CD4-positive, alpha-beta T cell (primary cell): ENCODE measurements at regions not wholly inside any gene's neighbourhood (a gene's known extent, or its start where the extent isn't known, plus 50 kb on each side); places are given as distances from the start of the nearest gene placed in this dataset.
"Not testable (repeated sequence)": the region's sequence is repeated elsewhere in the genome, so short reads cannot be mapped to it uniquely, and the experiment has no call there.

Experiments
- ATAC-seq: fragments of 200-7000 bp; cut with Tn5 transposase; one replicate; pipeline ENCODE4 v1.10.0; 2022; ENCODE audit warnings: mild to moderate bottlenecking; ENCODE audit not compliant: poor library complexity
- CTCF ChIA-PET: fragments of 350-600 bp; sonication (Branson Sonifier 250); formaldehyde crosslinking; loops from one replicate; lab custom pipeline; 2021; ENCODE audit warnings: antibody characterized with exemption, inconsistent platforms; lab: Charles Lee
- POLR2A ChIA-PET: fragments of 350-600 bp; sonication (Branson Sonifier 250); formaldehyde crosslinking; loops from one replicate; lab custom pipeline; 2021; ENCODE audit warnings: antibody characterized with exemption, inconsistent platforms; lab: Charles Lee
- DNase-seq, 14 experiments: peaks; one replicate each; pipeline ENCODE4 v3.0.0-alpha.2; 2013 to 2020; ENCODE audit warnings: mixed read lengths in 2 of 14
- H3K27ac ChIP-seq, 2 donors: one replicate each; pipeline versions ENCODE4 v1.5.1 to v1.7.0; 2013; ENCODE audit warnings: low read length in 2 of 2, low read depth in 1 of 2, mild to moderate bottlenecking in 1 of 2
- H3K27me3 ChIP-seq, 2 experiments: 1 replicate in 1 of 2; 2 replicates in 1 of 2; pipeline versions ENCODE4 v1.6.1 to v1.7.0; 2013; ENCODE audit warnings: low read length in 2 of 2, control low read depth in 1 of 2, mild to moderate bottlenecking in 1 of 2, moderate library complexity in 1 of 2; ENCODE audit not compliant: insufficient read depth in 2 of 2, control insufficient read depth in 1 of 2
- H3K36me3 ChIP-seq: one replicate; pipeline ENCODE4 v1.6.1; 2013; ENCODE audit warnings: low read length, control low read depth; ENCODE audit not compliant: insufficient read depth
- H3K4me1 ChIP-seq: one replicate; pipeline ENCODE4 v1.6.1; 2013; ENCODE audit warnings: low read length, control low read depth; ENCODE audit not compliant: insufficient read depth
- H3K4me3 ChIP-seq: one replicate; pipeline ENCODE4 v1.5.1; 2013; ENCODE audit warnings: mild to moderate bottlenecking, low read length, moderate library complexity
- H3K9me3 ChIP-seq, 2 experiments: 1 replicate in 1 of 2; 2 replicates in 1 of 2; pipeline versions ENCODE4 v1.6.1 to v1.7.0; 2013; ENCODE audit warnings: low read length in 2 of 2, mild to moderate bottlenecking in 2 of 2, control low read depth in 1 of 2, moderate library complexity in 1 of 2; ENCODE audit not compliant: control insufficient read depth in 1 of 2, insufficient read depth in 1 of 2
- H3K27ac Mint-ChIP-seq: one replicate; pipeline ENCODE4 v1.8.0; 2020; ENCODE audit warnings: mixed read lengths
- H3K27me3 Mint-ChIP-seq: one replicate; pipeline ENCODE4 v1.8.0; 2021; ENCODE audit warnings: mixed read lengths
- H3K36me3 Mint-ChIP-seq: one replicate; pipeline ENCODE4 v1.8.0; 2021; ENCODE audit warnings: low read depth, mixed read lengths
- H3K4me1 Mint-ChIP-seq: one replicate; pipeline ENCODE4 v1.8.0; 2021; ENCODE audit warnings: low read depth, mixed read lengths
- H3K4me3 Mint-ChIP-seq: one replicate; pipeline ENCODE4 v1.8.0; 2020; ENCODE audit warnings: mild to moderate bottlenecking, mixed read lengths
- H3K9me3 Mint-ChIP-seq: one replicate; pipeline ENCODE4 v1.8.0; 2020; ENCODE audit warnings: mixed read lengths
- CTCF ChIP-seq: fragments of 200-600 bp; IDR thresholded peaks from one replicate; pipeline ENCODE4 v1.8.0; 2022; ENCODE audit warnings: antibody characterized with exemption, mild to moderate bottlenecking
- intact Hi-C, 2 experiments: fragments of 100-400 bp; cut with DNase I in 1 of 2; cut with micrococcal nuclease in 1 of 2; formaldehyde crosslinking; loops; one replicate each; pipeline versions ENCODE4 v1.15.1 to v1.9.0; 2023 to 2025; cut with DNase I, micrococcal nuclease

- no peak for ATAC-seq
- Mint-ChIP-seq H3K36me3 (no peaks in the 10 kb centered on the region), H3K27me3 (no peaks in the 10 kb centered on the region), H3K27ac (no peak overlapping the region), H3K4me3 (no peak overlapping the region), H3K9me3 (no peaks in the 10 kb centered on the region), H3K4me1 (no peaks in the 10 kb centered on the region)
- CTCF ChIA-PET: no interaction called here
- Histone ChIP-seq H3K4me1 (peaks cover 5% of the 10 kb centered on the region), H3K4me3 (no peak overlapping the region), H3K36me3 (no peaks in the 10 kb centered on the region), H3K27ac (no peak overlapping the region), H3K27me3 (no peaks in the 10 kb centered on the region), H3K9me3 (no peaks in the 10 kb centered on the region)
- intact Hi-C loops: loop anchor here in 1 of 2 experiments (10.0 kb wide), 1 partner anchor 237 kb away; the partner anchor contains the start of gene LINGO1
- DNase-seq: no peak
- no peak for TF ChIP-seq CTCF
- POLR2A ChIA-PET: no interaction called here
Measured at GRCh38 chr15:77871852-77872371, 205.6 kb downstream of the TBC1D2B start.

GRCh38 chr15:77870195-77871065 lies 207.1 kb downstream of the TBC1D2B start:
- Mint-ChIP-seq H3K27ac (no peak overlapping the region), H3K36me3 (no peaks in the 10 kb centered on the region), H3K27me3 (no peaks in the 10 kb centered on the region), H3K9me3 (no peaks in the 10 kb centered on the region), H3K4me1 (no peaks in the 10 kb centered on the region), H3K4me3 (no peak overlapping the region)
- intact Hi-C loops: loop anchor here in 1 of 2 experiments (10.0 kb wide), 1 partner anchor 236 kb away; the partner anchor contains the start of gene LINGO1
- Histone ChIP-seq H3K4me1 (peaks cover 5% of the 10 kb centered on the region), H3K36me3 (no peaks in the 10 kb centered on the region), H3K27me3 (no peaks in the 10 kb centered on the region), H3K4me3 (no peak overlapping the region), H3K9me3 (no peaks in the 10 kb centered on the region), H3K27ac (no peak overlapping the region)
- peak; percentile 35 for TF ChIP-seq CTCF
- ChIA-PET CTCF (no interaction called here), POLR2A (no interaction called here)
- ATAC-seq (no peak), DNase-seq (peak in 11 of 14 experiments; percentile 3 to 51 (median 25))

- ATAC-seq (no peak), DNase-seq (no peak)
- Histone ChIP-seq H3K4me1 (peaks cover 5% of the 10 kb centered on the region), H3K36me3 (no peaks in the 10 kb centered on the region), H3K9me3 (no peaks in the 10 kb centered on the region), H3K4me3 (no peak overlapping the region), H3K27me3 (no peaks in the 10 kb centered on the region), H3K27ac (no peak overlapping the region)
- H3K36me3 Mint-ChIP-seq: no peaks in the 10 kb centered on the region
- H3K27me3 Mint-ChIP-seq: no peaks in the 10 kb centered on the region
- ChIA-PET CTCF (no interaction called here), POLR2A (no interaction called here)
- TF ChIP-seq CTCF: no peak
- H3K4me3 Mint-ChIP-seq: no peak overlapping the region
- intact Hi-C loops: no loop called here
- no peak overlapping the region for H3K27ac Mint-ChIP-seq
- H3K9me3 Mint-ChIP-seq: no peaks in the 10 kb centered on the region
- no peaks in the 10 kb centered on the region for H3K4me1 Mint-ChIP-seq
Measured at GRCh38 chr15:77869021-77869895, 208.3 kb downstream of the TBC1D2B start.

- H3K27me3 ChIP-seq, ATAC-seq, H3K27me3 Mint-ChIP-seq, CTCF ChIA-PET, H3K9me3 ChIP-seq, H3K36me3 Mint-ChIP-seq, H3K27ac ChIP-seq, H3K4me1 Mint-ChIP-seq, intact Hi-C loops, H3K4me1 ChIP-seq, H3K9me3 Mint-ChIP-seq, H3K27ac Mint-ChIP-seq, H3K4me3 ChIP-seq, H3K36me3 ChIP-seq, H3K4me3 Mint-ChIP-seq, POLR2A ChIA-PET: not testable (repeated sequence)
- peak in 1 of 14 experiments; percentile 25 for DNase-seq
Measured at GRCh38 chr15:77868048-77868629, 209.4 kb downstream of the TBC1D2B start.
